Neural progenitor cell (in vitro differentiated cells): ENCODE measurements at regions not wholly inside any gene's neighbourhood (a gene's known extent, or its start where the extent isn't known, plus 50 kb on each side); places are given as distances from the start of the nearest gene placed in this dataset.

Experiments used
- DNase-seq: peaks from one replicate; pipeline ENCODE4 v3.0.0-alpha.2; 2016; ENCODE audit warnings: low spot score
- H2AFZ ChIP-seq: fragments of 200-600 bp; sonication (generic); replicated peaks from 2 replicates; pipeline ENCODE4 v1.6.1; 2016; ENCODE audit warnings: antibody characterized with exemption
- H3F3A ChIP-seq: fragments of 200-600 bp; sonication (generic); 2 replicates; pipeline ENCODE4 v1.6.1; 2016; ENCODE audit warnings: antibody characterized with exemption, low read depth
- H3K27ac ChIP-seq: fragments of 200-600 bp; sonication (generic); 2 replicates; pipeline ENCODE4 v1.5.1; 2016; ENCODE audit warnings: mild to moderate bottlenecking
- H3K27me3 ChIP-seq: fragments of 200-600 bp; sonication (generic); 2 replicates; pipeline ENCODE4 v1.6.1; 2016; ENCODE audit warnings: mild to moderate bottlenecking, moderate library complexity
- H3K36me3 ChIP-seq: fragments of 200-600 bp; sonication (generic); 2 replicates; pipeline ENCODE4 v1.5.1; 2016
- H3K4me1 ChIP-seq: fragments of 200-600 bp; sonication (generic); 2 replicates; pipeline ENCODE4 v1.6.1; 2016; ENCODE audit warnings: mixed run types
- H3K4me2 ChIP-seq: fragments of 200-600 bp; sonication (generic); 2 replicates; pipeline ENCODE4 v1.6.1; 2016
- H3K4me3 ChIP-seq: fragments of 200-600 bp; sonication (generic); 2 replicates; pipeline ENCODE4 v1.5.1; 2016
- H3K79me2 ChIP-seq: fragments of 200-600 bp; sonication (generic); 2 replicates; pipeline ENCODE4 v1.6.1; 2016; ENCODE audit warnings: low read depth
- H3K9ac ChIP-seq: fragments of 200-600 bp; sonication (generic); 2 replicates; pipeline ENCODE4 v1.6.1; 2016
- H3K9me3 ChIP-seq: fragments of 200-600 bp; sonication (generic); 2 replicates; pipeline ENCODE4 v1.5.1; 2016; ENCODE audit warnings: low read depth
- H4K20me1 ChIP-seq: fragments of 200-600 bp; sonication (generic); 2 replicates; pipeline ENCODE4 v1.6.1; 2016; ENCODE audit warnings: low read depth
- H3K27ac Mint-ChIP-seq: 3 replicates; pipeline ENCODE4 v1.8.0; 2021; ENCODE audit warnings: mixed read lengths
- H3K27me3 Mint-ChIP-seq: 2 replicates; pipeline ENCODE4 v1.8.0; 2022; ENCODE audit warnings: low read depth, mild to moderate bottlenecking, inconsistent platforms, moderate library complexity, mixed read lengths; ENCODE audit not compliant: insufficient read depth
- H3K36me3 Mint-ChIP-seq: 3 replicates; pipeline ENCODE4 v1.8.0; 2021; ENCODE audit warnings: mixed read lengths
- H3K4me1 Mint-ChIP-seq: 3 replicates; pipeline ENCODE4 v1.8.0; 2021; ENCODE audit warnings: mixed read lengths
- H3K4me3 Mint-ChIP-seq: 3 replicates; pipeline ENCODE4 v1.8.0; 2021; ENCODE audit warnings: mild to moderate bottlenecking, moderate library complexity, mixed read lengths
- H3K9me3 Mint-ChIP-seq: 3 replicates; pipeline ENCODE4 v1.8.0; 2020; ENCODE audit warnings: mixed read lengths
- CTCF ChIP-seq: fragments of 200-600 bp; sonication (generic); IDR thresholded peaks from 2 replicates; pipeline ENCODE4 v1.5.1; 2017; ENCODE audit warnings: antibody characterized with exemption, mild to moderate bottlenecking
- EZH2 ChIP-seq: fragments of 200-600 bp; sonication (generic); IDR thresholded peaks from 2 replicates; pipeline ENCODE4 v1.6.1; 2017; ENCODE audit warnings: antibody characterized with exemption, mild to moderate bottlenecking, moderate library complexity
- EZH2phosphoT487 ChIP-seq: fragments of 200-600 bp; sonication (generic); IDR thresholded peaks from 2 replicates; pipeline ENCODE4 v1.6.1; 2017; ENCODE audit warnings: antibody characterized with exemption

GRCh38 chr18:53909668-53910067, 314.8 kb downstream of the MBD2 start:
- no peak overlapping the region for H3K4me2 ChIP-seq
- H3K27ac ChIP-seq, result no peak overlapping the region
- Mint-ChIP-seq H3K4me1 (peaks cover 3% of the 10 kb centered on the region), H3K36me3 (no peaks in the 10 kb centered on the region), H3K27ac (no peak overlapping the region), H3K27me3 (no peaks in the 10 kb centered on the region), H3K9me3 (no peaks in the 10 kb centered on the region), H3K4me3 (no peak overlapping the region)
- no peaks in the 10 kb centered on the region for H3K36me3 ChIP-seq
- no peaks in the 10 kb centered on the region for H3K27me3 ChIP-seq
- no peak overlapping the region for H3K4me3 ChIP-seq
- H2AFZ ChIP-seq, result no peak overlapping the region
- no peaks in the 10 kb centered on the region for H3F3A ChIP-seq
- no peaks in the 10 kb centered on the region for H3K9me3 ChIP-seq
- H3K4me1 ChIP-seq, result peaks cover 8% of the 10 kb centered on the region
- no peaks in the 10 kb centered on the region for H3K79me2 ChIP-seq
- H4K20me1 ChIP-seq, result no peaks in the 10 kb centered on the region
- no peak overlapping the region for H3K9ac ChIP-seq
- TF ChIP-seq EZH2 (no peak), CTCF (no peak), EZH2phosphoT487 (no peak)
- DNase-seq, result no peak

- TF ChIP-seq CTCF (no peak), EZH2phosphoT487 (no peak), EZH2 (no peak)
- H2AFZ ChIP-seq, result no peak overlapping the region
- H4K20me1 ChIP-seq, result no peaks in the 10 kb centered on the region
- Mint-ChIP-seq H3K27me3 (no peaks in the 10 kb centered on the region), H3K9me3 (no peaks in the 10 kb centered on the region), H3K36me3 (no peaks in the 10 kb centered on the region), H3K27ac (no peak overlapping the region), H3K4me3 (no peak overlapping the region), H3K4me1 (peaks cover 3% of the 10 kb centered on the region)
- no peak overlapping the region for H3K4me3 ChIP-seq
- H3K9me3 ChIP-seq, result no peaks in the 10 kb centered on the region
- no peaks in the 10 kb centered on the region for H3F3A ChIP-seq
- peaks cover 8% of the 10 kb centered on the region for H3K4me1 ChIP-seq
- no peaks in the 10 kb centered on the region for H3K36me3 ChIP-seq
- H3K27ac ChIP-seq, result no peak overlapping the region
- no peak overlapping the region for H3K4me2 ChIP-seq
- DNase-seq, result no peak
- no peak overlapping the region for H3K9ac ChIP-seq
- no peaks in the 10 kb centered on the region for H3K79me2 ChIP-seq
- H3K27me3 ChIP-seq, result no peaks in the 10 kb centered on the region
Measured at GRCh38 chr18:53907921-53908320, 316.5 kb downstream of the MBD2 start.

GRCh38 chr18:53906681-53907080, 317.8 kb downstream of the MBD2 start:
- Mint-ChIP-seq H3K27ac (no peak overlapping the region), H3K27me3 (no peaks in the 10 kb centered on the region), H3K36me3 (no peaks in the 10 kb centered on the region), H3K9me3 (no peaks in the 10 kb centered on the region), H3K4me3 (no peak overlapping the region), H3K4me1 (peaks cover 3% of the 10 kb centered on the region)
- H3K27ac ChIP-seq, result no peak overlapping the region
- H3K9ac ChIP-seq, result no peak overlapping the region
- H3K79me2 ChIP-seq, result no peaks in the 10 kb centered on the region
- peaks cover 8% of the 10 kb centered on the region for H3K4me1 ChIP-seq
- no peak for TF ChIP-seq EZH2
- no peak for TF ChIP-seq EZH2phosphoT487
- TF ChIP-seq CTCF, result no peak
- no peak overlapping the region for H3K4me3 ChIP-seq
- H4K20me1 ChIP-seq, result no peaks in the 10 kb centered on the region
- no peak for DNase-seq
- H2AFZ ChIP-seq, result no peak overlapping the region
- no peaks in the 10 kb centered on the region for H3K27me3 ChIP-seq
- H3K9me3 ChIP-seq, result no peaks in the 10 kb centered on the region
- no peaks in the 10 kb centered on the region for H3F3A ChIP-seq
- no peaks in the 10 kb centered on the region for H3K36me3 ChIP-seq
- no peak overlapping the region for H3K4me2 ChIP-seq
